CD1c-positive myeloid dendritic cell (primary cell): ENCODE measurements at regions not wholly inside any gene's neighbourhood (a gene's known extent, or its start where the extent isn't known, plus 50 kb on each side); places are given as distances from the start of the nearest gene placed in this dataset.

Experiments
- DNase-seq: peaks from one replicate; pipeline ENCODE4 v3.0.0-alpha.2; 2016; ENCODE audit errors: extremely low spot score

GRCh38 chr3:23664459-23664858 is 141.3 kb upstream of the UBE2E1 start:
- no peak for DNase-seq

- DNase-seq = no peak
These were observed 140.0 kb upstream of the UBE2E1 start for GRCh38 chr3:23665741-23666140.

GRCh38 chr3:23666818-23667217 is 138.9 kb upstream of the UBE2E1 start:
- DNase-seq = no peak

- no peak for DNase-seq
These were observed 138.0 kb upstream of the UBE2E1 start for GRCh38 chr3:23667536-23668429.

GRCh38 chr3:23668430-23668904 is 137.3 kb upstream of the UBE2E1 start:
- DNase-seq = no peak

- DNase-seq = no peak
These were observed 136.1 kb upstream of the UBE2E1 start for GRCh38 chr3:23669541-23670255.

- peak; percentile 16 for DNase-seq
These were observed 133.7 kb upstream of the UBE2E1 start for GRCh38 chr3:23671851-23672589.

GRCh38 chr3:23672628-23673027 is 133.1 kb upstream of the UBE2E1 start:
- DNase-seq = no peak

- no peak for DNase-seq
These were observed 130.7 kb upstream of the UBE2E1 start for GRCh38 chr3:23675010-23675409.

- no peak for DNase-seq
These were observed 129.7 kb upstream of the UBE2E1 start for GRCh38 chr3:23676093-23676492.

GRCh38 chr3:23682646-23683045 is 123.1 kb upstream of the UBE2E1 start:
- no peak for DNase-seq

- peak; percentile 68 for DNase-seq
These were observed 120.1 kb upstream of the UBE2E1 start for GRCh38 chr3:23685541-23686258.

GRCh38 chr3:23686519-23686918 is 119.2 kb upstream of the UBE2E1 start:
- no peak for DNase-seq

GRCh38 chr3:23691357-23691895 is 114.3 kb upstream of the UBE2E1 start:
- no peak for DNase-seq

- DNase-seq = no peak
These were observed 108.9 kb upstream of the UBE2E1 start for GRCh38 chr3:23696842-23697241.

GRCh38 chr3:23697416-23697815 is 108.3 kb upstream of the UBE2E1 start:
- no peak for DNase-seq

GRCh38 chr3:23698652-23699313 is 107.0 kb upstream of the UBE2E1 start:
- no peak for DNase-seq

GRCh38 chr3:23700616-23701015 is 105.1 kb upstream of the UBE2E1 start:
- no peak for DNase-seq

GRCh38 chr3:23701716-23702597 is 103.8 kb upstream of the UBE2E1 start:
- DNase-seq = no peak

- DNase-seq = no peak
These were observed 101.5 kb upstream of the UBE2E1 start for GRCh38 chr3:23704298-23704697.
